Inflammatory macrophage treated with lipopolysaccharide for 4 hours (primary cell): ENCODE measurements at regions not wholly inside any gene's neighbourhood (a gene's known extent, or its start where the extent isn't known, plus 50 kb on each side); places are given as distances from the start of the nearest gene placed in this dataset.

Experiments used
- DNase-seq: peaks from one replicate; pipeline ENCODE4 v3.0.0-alpha.2; 2020

DNA sequence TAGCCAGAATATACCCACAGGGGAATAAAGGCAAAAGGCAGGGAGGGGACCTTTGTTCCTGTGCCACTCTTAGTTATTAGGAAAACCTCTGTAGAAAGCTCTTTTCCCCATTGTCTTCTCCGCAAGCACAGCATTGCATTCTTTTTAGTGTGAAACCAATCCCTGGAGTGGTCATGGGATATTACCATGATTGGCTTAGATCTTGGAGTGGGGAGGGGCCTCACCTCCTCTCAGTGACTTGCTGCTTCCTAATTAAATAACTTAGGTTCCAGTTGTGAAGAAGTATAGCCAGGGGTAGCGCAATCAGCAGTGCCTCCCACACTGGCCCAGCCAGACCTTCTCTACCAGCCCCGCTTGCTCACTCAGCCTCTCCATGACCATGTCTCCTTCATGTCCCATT, 49.9 kb upstream of the AFF3 start:
- no peak for DNase-seq
